GM19043 (cell line): ENCODE measurements at regions not wholly inside any gene's neighbourhood (a gene's known extent, or its start where the extent isn't known, plus 50 kb on each side); places are given as distances from the start of the nearest gene placed in this dataset.
"Not testable (repeated sequence)": the region's sequence is repeated elsewhere in the genome, so short reads cannot be mapped to it uniquely, and the experiment has no call there.

Source experiments
- ATAC-seq: cut with Tn5 transposase; IDR thresholded peaks from one replicate; pipeline ENCODE4 v1.9.1; 2021; ENCODE audit warnings: low read depth; ENCODE audit not compliant: unreplicated experiment

DNA sequence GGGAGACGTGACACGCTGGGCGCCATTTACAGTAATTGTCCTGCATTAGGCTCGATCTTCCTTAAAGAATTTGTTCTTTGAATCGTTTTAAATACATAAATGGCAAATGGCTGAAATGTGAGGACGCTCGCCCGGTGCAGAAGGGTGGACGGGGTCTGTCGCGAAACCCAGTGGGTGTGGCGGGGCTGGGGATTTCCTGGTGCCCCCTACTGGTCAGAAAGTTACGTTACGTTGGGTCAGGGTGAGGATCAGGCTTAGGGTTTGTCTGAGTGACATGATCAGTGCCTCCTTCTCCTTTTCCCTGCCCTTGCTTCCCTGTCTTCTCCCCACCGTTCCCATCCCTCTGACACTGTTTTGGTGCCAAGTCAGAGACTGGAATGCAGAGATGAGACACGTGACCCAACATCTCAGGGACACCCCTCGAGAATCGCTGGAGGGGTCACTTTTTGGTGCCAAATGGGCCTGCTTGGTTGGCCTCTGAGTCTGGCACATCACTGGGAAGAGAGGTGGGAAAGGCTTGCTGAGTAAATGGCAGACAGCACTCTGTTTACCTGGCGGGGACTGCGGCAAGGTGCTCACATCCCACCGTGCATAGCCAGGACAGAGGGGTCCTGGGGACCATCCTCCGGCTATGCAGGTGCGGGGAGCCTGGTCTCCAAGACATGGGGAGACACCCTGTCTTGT is 1107.6 kb downstream of the BRD1 start:
- ATAC-seq, result no peak

- ATAC-seq, result no peak
Measured at GRCh38 chr22:48718818-48719500, 1108.7 kb downstream of the BRD1 start.

GRCh38 chr22:48717883-48718817 is 1109.5 kb downstream of the BRD1 start:
- no peak for ATAC-seq

- ATAC-seq, result no peak
Measured at GRCh38 chr22:48717076-48717810, 1110.4 kb downstream of the BRD1 start.

- not testable (repeated sequence) for ATAC-seq
Measured at GRCh38 chr22:48716154-48716553, 1111.5 kb downstream of the BRD1 start.

DNA sequence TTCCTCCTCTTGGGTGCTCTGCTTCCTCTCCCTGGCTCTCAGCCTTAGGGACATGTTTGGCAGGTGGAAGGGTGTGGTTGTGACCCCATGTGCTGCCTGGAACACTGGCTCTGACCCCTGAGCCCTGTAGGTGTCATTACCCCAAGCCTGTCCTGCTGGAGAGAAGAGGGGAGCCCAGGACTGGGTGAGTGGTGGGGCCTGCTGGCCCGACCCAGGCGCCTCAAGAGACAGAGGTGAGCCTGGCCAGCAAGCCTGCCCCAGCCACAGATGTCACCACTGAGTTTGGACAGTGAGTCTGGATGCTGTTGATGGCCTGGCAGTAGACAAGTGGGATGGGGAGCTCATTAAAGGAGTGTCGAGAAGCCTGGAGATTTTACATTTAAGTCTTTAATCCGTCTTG is 1112.2 kb downstream of the BRD1 start:
- no peak for ATAC-seq

- no peak for ATAC-seq
Measured at GRCh38 chr22:48714231-48714630, 1113.4 kb downstream of the BRD1 start.

DNA sequence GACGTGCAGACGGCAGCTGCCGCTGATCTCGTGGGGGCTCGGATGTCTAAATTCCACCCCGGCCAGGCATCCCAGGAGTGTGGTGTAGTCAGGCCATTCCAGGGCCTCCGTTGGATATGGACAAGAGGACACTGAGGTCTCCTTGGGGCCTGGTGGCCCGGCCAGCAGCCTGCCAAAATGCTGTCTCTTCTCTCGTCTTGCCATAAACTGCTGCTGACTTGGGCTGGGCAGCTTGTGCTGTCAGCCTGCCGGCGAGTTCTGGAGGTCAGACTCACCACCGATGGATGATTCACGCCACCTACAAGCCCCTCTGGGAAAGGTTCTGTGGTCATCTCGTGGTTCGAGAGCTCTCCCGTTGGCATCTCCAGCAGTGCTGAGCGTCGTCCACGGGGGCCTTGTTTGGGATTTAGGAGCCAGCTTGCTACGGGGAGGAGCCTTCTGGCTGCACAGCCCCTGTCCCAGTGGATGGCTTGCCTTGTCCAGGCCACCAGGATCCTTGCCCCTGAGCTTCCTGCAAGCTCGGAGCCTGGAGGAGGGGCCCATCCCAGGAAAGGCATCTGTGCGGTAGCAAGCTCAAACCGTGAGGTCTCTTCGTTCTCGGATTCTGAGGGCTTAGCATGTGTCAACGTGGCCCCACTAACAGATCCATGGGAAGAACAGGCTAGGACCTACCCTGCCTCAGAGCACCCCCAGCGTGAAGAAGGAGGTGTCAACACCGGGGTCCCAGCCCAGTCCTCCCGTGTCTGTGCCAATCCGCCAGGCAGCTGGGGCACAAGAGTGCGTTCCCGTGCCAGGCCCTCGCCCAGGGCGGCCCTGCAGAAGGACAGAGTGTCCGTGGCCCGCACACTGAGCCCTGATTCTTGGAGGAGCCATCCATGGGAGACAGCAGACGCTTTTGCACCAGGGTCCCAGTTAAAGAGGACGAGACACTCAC is 1114.1 kb downstream of the BRD1 start:
- ATAC-seq, result no peak

GRCh38 chr22:48712558-48713271 is 1115.0 kb downstream of the BRD1 start:
- no peak for ATAC-seq

- ATAC-seq, result no peak
Measured at GRCh38 chr22:48711669-48712068, 1116.0 kb downstream of the BRD1 start.

GRCh38 chr22:48711031-48711431 is 1116.6 kb downstream of the BRD1 start:
- no peak for ATAC-seq

DNA sequence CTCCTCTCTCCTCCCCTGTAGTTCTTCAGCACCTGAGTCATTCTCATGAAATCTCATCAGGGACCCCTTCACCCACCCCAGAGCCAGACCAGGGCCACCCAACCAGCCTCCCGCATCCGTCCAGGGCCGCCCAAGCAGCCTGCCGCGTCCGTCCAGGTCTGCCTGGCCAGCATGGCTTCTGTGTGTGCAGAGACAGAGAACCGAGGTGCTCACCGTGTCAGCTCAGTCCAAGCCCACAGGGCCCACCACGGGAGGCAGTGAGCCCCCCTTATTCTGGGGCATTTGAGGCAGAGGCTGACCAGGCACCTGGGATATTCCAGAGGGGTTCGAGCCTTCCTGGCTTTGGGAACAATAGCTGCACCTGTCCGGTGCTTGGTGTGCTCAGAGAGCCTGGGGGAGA is 1117.3 kb downstream of the BRD1 start:
- no peak for ATAC-seq

GRCh38 chr22:48709976-48710375 is 1117.7 kb downstream of the BRD1 start:
- no peak for ATAC-seq

DNA sequence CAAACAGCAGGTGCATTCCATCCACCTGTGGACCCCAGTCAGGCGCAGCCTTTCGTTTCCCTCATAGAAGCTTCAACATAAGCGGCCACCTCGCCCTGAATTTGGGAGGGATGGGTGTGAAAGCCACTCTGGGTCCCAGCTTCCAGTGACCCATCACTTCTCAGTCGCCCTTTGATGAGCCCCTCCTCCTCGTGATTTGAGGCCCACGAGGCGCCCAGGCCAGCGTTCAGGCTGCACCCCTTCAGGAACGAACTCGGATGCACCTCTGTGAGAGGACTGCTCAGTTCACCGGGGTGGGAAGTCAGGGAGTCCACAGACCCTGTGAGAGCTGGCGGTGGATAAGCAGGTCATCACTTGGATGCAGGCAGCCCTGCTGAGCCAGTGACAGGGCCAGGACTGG is 1118.2 kb downstream of the BRD1 start:
- no peak for ATAC-seq

- no peak for ATAC-seq
Measured at GRCh38 chr22:48708558-48709245, 1119.0 kb downstream of the BRD1 start.

DNA sequence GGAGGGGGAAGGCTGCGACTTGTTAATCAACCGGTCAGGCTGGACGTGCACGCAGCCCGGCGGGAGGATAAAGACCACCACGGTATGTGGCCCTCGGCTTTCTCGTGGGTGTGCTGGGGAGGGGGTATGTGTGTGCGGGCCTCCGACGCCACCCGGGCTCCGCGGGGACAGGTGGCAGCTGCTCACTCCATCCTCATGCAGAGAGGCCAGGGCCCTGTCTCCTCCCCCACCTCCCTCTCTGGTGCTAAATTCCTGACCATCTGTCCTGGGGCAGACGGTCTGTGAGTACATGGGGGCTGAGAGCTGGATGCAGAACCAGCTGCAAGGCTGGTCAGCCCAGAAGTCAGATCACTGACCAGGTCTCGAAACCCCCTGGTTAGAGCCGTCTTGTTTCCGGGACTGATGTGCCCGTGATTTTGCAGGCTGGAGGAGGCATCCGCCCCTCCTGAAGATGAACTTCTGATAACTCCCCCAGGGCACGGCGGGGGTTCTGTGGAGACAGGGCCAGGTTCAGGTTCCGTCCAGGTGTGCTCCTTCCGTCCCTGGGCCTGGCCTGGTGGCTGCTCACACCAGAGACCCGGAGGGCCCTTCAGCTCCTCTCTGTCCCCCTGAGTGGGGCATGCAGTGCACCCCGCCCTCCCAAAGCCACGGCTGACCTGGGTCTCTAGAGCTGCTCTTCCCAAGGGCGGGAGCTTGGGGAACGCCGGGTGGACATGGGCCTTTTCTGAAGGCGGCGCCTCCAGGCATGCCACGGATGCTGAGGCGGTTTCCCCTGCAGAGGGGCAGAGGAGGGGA is 1119.7 kb downstream of the BRD1 start:
- ATAC-seq, result no peak

DNA sequence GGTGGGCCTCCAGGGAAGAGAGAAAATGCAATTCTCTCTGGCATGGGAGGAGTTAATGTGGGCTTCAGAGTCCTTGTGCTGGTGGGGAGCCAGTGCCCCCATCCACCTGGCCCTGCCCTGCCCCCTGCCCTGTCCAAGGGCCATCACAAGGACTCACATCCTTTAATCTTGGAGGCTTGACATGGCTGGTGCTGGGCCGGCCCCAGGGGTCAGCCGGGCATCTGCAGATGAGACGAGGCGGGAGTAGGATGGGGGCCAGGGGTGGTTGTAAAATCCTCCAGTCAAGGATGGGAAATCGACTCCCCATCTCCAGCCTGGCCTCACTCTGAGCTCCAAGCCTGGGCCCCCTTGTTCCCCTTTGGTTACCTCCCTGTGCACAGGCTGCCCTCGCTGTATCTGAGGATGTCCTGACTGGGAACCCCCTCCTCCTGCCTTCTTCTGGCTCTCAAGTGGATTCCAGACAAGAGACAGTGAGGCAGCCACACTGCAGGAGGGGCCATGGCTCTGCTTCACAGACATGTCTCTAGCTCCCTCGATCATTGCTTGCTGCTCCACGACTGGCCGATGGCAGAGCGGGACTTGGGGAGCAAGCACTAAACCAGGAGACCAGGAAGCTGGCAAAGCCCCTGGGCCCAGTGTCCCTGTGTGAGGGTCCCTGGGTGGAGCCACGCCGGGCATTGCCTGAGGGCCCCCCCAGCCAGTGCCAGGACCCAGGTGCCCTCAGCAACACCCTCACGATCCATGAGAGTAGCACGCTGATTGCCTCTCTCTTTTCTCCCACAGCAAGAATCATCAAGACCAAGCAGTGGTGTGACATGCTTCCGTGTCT is 1120.5 kb downstream of the BRD1 start:
- no peak for ATAC-seq
